ENCODE measurements at regions not wholly inside any gene's neighbourhood (a gene's known extent, or its start where the extent isn't known, plus 50 kb on each side); places are given as distances from the start of the nearest gene placed in this dataset.

DNA sequence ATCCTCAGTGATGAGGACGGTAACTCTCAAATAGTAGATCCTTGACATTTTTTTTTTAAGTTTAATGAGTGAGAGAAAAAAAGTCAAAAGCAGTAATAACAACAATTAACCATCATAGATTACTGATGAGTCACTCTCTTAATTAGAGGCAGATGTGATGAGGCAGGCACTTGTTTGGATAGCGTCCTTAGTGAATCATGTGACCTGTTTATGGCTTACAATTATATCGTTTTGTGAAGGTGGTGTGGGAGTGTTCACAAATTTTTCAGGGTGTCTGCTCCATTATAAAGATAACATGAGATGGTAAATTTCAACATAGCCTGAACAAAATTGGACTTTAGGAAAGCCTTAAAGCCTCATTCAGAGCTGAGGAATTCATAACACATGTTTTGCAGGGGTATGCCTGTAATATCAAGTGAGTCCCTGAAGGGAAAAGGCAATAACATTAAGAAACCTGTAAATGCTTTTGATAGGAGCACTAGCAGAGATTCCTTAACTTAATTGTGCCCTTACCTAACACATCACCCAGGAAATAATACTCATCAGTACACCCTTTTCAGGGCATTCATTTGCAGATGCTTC is 51.9 kb upstream of the XIAP start:
- TF ChIP-seq, protein P1, sequence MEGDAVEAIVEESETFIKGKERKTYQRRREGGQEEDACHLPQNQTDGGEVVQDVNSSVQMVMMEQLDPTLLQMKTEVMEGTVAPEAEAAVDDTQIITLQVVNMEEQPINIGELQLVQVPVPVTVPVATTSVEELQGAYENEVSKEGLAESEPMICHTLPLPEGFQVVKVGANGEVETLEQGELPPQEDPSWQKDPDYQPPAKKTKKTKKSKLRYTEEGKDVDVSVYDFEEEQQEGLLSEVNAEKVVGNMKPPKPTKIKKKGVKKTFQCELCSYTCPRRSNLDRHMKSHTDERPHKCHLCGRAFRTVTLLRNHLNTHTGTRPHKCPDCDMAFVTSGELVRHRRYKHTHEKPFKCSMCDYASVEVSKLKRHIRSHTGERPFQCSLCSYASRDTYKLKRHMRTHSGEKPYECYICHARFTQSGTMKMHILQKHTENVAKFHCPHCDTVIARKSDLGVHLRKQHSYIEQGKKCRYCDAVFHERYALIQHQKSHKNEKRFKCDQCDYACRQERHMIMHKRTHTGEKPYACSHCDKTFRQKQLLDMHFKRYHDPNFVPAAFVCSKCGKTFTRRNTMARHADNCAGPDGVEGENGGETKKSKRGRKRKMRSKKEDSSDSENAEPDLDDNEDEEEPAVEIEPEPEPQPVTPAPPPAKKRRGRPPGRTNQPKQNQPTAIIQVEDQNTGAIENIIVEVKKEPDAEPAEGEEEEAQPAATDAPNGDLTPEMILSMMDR (IDR thresholded peaks at IDR 0.05) = no peak
- TF ChIP-seq POLR2A (IDR thresholded peaks at IDR 0.05) (no peak), POLR2AphosphoS5 (IDR thresholded peaks at IDR 0.05) (no peak)
